HG02943 (cell line): ENCODE measurements at regions not wholly inside any gene's neighbourhood (a gene's known extent, or its start where the extent isn't known, plus 50 kb on each side); places are given as distances from the start of the nearest gene placed in this dataset.
"Not testable (repeated sequence)": the region's sequence is repeated elsewhere in the genome, so short reads cannot be mapped to it uniquely, and the experiment has no call there.

Experiments used
- ATAC-seq: cut with Tn5 transposase; IDR thresholded peaks from one replicate; pipeline ENCODE4 v1.9.1; 2021; ENCODE audit warnings: mild to moderate bottlenecking, low read depth, moderate library complexity; ENCODE audit not compliant: unreplicated experiment

- no peak for ATAC-seq
Measured at GRCh38 chr3:18237251-18238005, 187.7 kb downstream of the SATB1 start.

- ATAC-seq: no peak
Measured at GRCh38 chr3:18236726-18237125, 188.4 kb downstream of the SATB1 start.

- no peak for ATAC-seq
Measured at GRCh38 chr3:18234717-18235335, 190.3 kb downstream of the SATB1 start.

DNA sequence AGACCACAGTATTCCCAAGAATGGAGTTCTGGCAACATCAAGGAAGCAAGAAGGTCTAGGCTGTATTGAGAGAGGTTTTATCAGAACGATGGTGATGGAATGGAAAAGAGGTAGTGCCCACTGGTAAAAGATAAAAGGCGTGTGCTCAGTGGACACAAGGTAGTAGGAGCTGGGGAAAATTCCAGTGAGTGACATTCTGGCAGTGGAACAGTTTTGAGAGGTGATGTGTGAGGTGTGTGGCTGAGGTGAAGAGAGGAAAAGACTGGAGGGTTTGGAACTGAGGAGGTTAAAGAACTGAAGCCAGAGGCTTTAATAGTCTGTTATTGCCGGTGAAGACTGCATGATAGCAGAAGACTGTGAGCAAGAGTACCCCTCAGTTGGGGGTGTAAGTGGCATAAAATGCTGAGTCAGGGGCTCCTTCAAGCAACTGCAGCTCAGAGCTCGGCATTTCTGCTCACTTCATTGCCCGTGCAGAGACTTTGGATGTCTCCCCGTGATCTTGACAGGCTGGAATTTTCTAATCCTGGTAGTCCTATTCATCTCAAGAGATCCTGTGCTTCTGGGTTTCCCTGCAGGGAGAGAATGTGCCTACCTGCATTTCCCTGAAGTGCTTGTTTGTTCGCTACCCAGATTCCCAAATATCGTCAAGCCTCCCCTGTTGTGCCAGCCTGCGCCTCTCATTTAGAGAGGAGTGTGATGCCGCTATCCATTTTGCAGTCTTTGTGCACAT lies 191.0 kb downstream of the SATB1 start:
- ATAC-seq: no peak

DNA sequence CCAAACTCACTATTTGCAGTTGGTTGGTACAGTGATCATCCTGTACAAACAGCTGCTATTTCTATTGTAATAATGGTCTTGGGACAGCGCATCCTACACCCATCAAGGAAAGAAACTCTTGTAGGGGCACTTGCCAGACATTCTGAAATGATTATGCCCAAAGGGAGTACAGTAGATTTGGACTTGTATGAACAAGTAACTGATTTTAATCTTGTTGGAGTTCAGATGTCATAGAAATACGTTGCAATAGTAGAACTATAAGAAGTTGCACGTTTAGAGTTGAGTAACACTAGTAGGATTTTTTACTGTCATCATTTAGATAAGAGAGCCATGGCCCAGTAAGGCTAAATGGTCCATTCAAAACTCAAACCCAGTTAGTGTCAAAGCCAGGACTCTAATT lies 192.8 kb downstream of the SATB1 start:
- no peak for ATAC-seq

DNA sequence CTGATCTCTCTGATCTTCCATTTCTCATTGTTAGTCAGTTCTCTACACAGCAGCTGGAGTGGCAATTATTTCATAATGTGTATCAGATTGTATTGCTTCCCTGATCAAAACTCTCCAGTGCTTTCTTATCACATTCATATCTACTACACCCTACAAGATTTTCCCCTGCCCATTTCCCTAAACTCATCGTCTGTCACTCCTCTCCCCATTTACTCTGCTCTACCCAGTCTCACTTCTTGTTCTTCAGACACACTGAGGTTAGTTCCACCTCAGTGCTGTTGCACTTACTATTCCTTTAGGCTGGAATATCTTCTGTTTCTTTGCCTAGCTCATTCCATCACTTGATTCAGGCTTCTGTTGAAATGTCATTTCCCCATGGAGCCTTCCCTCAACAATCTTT lies 197.1 kb downstream of the SATB1 start:
- ATAC-seq: no peak

DNA sequence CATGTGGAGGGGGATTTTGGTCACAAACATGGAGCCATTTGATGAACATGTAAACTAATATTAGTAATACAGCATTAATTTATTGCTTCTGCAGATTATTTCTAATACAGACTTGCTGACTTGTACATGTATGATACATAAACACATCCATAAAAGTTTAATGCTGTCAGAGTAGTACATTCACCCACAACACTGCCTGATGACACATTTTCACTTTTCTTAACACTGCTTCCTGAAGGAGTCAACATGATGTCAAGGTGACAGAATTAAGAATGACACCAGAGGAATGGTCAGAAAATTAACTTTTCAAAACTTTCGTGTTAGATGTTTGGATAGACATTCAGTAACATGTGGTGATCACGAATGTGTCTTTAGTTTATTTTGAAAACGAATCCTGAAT lies 199.4 kb downstream of the SATB1 start:
- ATAC-seq: no peak

DNA sequence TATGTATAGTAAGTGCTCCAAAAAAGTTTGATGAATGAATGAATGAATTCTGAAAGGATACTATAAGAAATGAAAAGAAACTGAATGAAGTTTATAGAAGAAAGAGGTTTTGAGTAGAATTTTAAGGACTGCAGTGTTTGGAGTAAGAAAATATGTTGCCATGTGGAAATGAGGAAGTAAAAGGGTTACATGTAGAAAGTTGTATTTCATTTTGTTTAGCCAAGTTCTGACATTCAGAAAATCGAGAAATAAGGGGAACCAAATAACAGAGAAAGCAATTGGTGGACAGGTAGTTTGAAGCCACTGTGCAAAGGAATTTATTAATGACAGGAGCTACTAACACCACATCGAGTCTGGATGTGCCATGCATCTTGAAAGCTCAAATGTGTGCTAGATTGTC lies 200.7 kb downstream of the SATB1 start:
- ATAC-seq: no peak

GRCh38 chr3:18223974-18224373 lies 201.2 kb downstream of the SATB1 start:
- ATAC-seq: peak; percentile 40

DNA sequence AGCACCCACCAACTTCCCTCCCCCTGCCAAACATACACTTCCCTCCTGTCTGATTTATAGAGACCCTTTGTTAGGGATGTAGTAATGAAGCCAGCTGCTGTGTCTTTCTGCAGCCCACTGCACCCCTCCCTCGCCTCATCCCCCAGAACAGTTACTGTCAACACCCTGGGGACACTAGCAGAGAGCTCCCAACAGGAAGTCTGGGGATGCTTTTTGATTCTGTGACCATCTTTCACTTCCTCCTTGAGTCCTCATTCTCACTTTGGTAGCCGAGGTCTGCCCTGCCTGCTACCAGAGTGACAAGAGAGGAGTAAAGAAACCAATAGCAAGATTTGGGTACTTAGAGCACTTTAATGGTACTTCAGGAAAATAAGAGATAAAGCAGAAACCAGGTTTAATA lies 201.6 kb downstream of the SATB1 start:
- peak; percentile 99 for ATAC-seq

- no peak for ATAC-seq
Measured at GRCh38 chr3:18222686-18223085, 202.5 kb downstream of the SATB1 start.

DNA sequence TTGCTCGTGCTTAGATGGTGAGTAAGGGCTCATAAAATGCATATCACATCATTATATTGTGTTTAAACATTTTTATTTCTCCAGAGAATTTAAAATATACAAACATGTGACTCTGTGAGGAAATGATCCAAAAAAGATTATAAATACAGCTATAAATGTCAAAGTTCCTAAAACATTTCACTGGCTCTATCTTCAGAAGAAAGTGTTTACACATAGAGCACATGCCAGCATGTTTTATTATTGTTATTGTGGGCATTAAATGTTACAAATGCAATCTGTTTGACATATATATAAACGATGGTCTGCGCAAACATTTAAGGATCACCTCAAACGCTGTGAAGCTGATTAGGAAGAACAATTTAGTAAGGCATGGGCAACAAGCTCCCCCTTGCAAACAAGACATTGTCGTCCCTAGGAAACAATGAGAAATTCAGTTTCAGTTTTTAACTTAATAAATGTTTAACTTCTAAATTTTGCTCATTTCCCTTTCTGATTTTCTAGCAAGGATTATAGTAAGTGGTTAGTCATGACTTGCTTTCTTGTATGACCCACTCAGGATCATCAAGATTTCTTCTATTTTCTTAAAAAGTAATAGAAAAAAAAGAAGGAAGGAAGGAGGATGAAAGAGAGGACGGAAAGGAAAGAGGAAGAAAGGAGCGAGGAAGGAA lies 207.5 kb downstream of the SATB1 start:
- no peak for ATAC-seq

- ATAC-seq: no peak
Measured at GRCh38 chr3:18216996-18217395, 208.1 kb downstream of the SATB1 start.

GRCh38 chr3:18215639-18216038 lies 209.5 kb downstream of the SATB1 start:
- ATAC-seq: no peak

DNA sequence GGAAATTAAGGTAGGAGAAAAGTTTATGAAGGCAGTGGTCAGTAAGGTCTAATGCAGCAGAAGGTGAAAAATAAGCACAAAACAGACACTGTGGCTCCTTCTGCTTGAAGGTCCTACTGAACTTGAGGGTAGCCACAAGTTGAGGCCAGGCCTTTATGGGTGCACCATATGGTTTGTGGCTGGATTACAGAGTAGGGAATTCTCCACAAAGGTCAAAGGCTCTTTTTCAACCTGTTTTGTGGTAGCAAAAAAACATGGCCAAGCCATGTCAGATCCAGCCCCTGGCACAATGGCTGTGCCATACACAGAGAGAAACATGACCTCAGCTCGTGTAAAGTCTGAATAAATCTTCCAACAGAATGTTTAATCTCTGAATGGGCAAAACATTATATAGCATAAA lies 214.0 kb downstream of the SATB1 start:
- no peak for ATAC-seq

GRCh38 chr3:18208856-18209255 lies 216.3 kb downstream of the SATB1 start:
- ATAC-seq: no peak

DNA sequence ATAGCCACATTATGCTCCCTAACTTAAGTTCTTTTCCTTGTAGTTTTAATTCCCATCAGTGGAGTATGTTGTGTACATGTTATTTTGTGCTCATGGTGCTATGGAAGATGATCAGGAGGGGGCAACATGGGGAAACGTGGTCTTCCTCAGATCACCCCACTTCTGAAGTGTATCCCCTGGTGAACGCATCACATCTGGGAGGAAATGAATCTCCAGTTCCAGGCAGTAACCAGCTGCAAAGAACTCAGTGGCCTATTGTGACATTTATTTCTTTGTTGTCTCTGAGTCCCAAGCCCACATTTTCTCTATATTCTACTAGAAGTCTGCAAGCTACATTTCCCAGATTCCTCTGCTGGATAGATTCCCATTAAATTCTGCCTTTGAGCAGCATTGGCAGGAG lies 217.0 kb downstream of the SATB1 start:
- ATAC-seq: no peak

DNA sequence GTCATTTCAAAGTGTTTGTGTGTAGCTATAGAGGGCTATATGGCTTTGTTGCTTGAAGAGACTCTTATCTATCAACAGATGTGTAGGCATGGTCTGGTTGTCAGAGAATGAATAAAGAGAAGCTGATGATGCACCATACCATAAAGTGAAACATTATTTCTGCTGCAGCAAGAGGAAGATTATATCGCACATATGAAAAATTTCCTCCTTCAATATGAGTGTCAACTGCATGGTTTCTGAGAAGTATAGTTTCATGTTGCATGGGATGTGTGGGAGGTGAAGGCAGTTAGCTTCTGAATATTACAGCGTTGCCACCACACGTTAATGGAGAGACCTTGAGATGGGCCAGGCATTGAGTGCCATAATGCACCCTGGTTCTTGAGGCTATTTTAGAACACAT lies 217.9 kb downstream of the SATB1 start:
- no peak for ATAC-seq

GRCh38 chr3:18205701-18206100 lies 219.4 kb downstream of the SATB1 start:
- ATAC-seq: not testable (repeated sequence)

DNA sequence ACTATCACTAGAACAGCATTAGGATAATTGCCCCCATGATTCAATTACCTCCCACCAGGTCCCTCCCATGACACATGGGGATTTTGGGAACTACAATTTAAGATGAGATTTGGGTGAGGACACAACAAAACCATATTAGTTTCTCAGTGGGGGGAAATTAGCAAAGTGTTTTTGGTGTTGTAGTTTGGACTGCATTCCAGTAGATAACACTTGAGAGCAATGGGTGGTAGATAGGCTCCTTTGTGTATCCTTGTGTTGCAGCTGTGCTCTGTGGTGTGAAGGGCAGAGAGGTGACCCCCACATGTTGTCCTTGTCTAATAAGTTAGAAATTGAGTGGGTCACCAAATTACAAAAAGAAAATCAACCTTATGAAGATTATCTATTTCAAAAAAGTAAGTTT lies 223.8 kb downstream of the SATB1 start:
- no peak for ATAC-seq

DNA sequence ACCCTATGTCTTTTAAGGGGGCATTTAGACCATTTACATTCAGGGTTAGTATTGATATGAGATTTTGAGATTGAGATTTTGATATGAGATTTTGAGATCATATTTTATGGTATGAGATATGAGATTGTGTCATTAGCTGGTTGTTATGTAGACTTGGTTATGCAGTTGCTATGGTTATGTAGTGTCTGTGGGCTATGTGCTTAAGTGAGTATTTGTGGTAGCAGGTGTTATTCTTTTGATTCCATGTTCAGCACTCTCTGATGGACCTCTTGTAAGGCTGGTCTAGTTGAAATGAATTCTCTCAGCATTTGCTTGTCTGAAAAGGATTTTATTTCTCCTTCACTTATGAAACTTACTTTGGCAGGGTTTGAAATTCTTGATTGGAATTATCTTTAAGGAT lies 225.4 kb downstream of the SATB1 start:
- no peak for ATAC-seq
